ENCODE measurements at regions not wholly inside any gene's neighbourhood (a gene's known extent, or its start where the extent isn't known, plus 50 kb on each side); places are given as distances from the start of the nearest gene placed in this dataset.

GRCh38 chr7:155223021-155223420 is 74.7 kb upstream of the INSIG1 start:
- TF ChIP-seq POLR2A (IDR thresholded peaks at IDR 0.05; ENCODE audit: low read length): no peak
- no peak for TF ChIP-seq GATA1 (IDR thresholded peaks at IDR 0.05; ENCODE audit: low read depth, low read length)

Data from erythroblast (primary cell).